ENCODE measurements at regions not wholly inside any gene's neighbourhood (a gene's known extent, or its start where the extent isn't known, plus 50 kb on each side); places are given as distances from the start of the nearest gene placed in this dataset.

DNA sequence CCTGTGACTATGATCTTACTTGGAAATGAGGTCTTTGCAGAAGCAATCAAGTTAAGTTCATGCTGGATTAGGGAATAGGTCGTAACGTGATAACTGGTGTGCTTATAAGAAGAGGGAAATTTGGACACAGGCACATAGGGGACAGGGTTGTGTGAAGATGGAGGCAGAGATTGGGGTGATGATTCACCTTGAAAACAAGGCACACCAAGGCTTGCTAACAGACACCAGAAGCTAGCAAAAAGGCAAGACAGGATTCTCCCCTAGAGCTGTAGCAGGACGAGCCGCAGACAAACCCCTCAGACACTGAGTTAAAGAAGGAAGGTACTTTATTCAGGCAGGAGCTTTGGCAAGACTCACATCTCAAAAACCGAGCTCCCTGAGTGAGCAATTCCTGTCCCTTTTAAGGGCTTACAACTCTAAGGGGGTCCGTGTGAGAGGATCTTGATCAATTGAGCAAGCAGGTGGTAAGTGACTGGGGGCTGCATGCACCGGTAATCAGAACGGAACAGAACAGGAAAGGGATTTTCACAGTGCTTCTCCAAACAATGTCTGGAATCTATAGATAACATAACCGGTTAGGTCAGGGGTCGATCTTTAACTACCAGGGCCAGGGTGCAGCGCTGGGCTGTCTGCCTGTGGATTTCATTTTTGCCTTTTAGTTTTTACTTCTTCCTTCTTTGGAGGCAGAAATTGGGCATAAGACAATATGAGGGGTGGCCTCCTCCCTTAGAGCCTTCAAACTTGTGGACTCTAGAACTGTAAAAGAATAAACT lies 57.5 kb upstream of the S1PR3 start:
- H3K4me3 ChIP-seq (ENCODE audit: low read depth, low read length) = no peak overlapping the region
- TF ChIP-seq, protein P1, sequence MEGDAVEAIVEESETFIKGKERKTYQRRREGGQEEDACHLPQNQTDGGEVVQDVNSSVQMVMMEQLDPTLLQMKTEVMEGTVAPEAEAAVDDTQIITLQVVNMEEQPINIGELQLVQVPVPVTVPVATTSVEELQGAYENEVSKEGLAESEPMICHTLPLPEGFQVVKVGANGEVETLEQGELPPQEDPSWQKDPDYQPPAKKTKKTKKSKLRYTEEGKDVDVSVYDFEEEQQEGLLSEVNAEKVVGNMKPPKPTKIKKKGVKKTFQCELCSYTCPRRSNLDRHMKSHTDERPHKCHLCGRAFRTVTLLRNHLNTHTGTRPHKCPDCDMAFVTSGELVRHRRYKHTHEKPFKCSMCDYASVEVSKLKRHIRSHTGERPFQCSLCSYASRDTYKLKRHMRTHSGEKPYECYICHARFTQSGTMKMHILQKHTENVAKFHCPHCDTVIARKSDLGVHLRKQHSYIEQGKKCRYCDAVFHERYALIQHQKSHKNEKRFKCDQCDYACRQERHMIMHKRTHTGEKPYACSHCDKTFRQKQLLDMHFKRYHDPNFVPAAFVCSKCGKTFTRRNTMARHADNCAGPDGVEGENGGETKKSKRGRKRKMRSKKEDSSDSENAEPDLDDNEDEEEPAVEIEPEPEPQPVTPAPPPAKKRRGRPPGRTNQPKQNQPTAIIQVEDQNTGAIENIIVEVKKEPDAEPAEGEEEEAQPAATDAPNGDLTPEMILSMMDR (IDR thresholded peaks at IDR 0.05; ENCODE audit: insufficient read depth, low read depth, low read length, missing control alignments) = no peak
- no peak for DNase-seq (ENCODE audit: low read depth)

DNA sequence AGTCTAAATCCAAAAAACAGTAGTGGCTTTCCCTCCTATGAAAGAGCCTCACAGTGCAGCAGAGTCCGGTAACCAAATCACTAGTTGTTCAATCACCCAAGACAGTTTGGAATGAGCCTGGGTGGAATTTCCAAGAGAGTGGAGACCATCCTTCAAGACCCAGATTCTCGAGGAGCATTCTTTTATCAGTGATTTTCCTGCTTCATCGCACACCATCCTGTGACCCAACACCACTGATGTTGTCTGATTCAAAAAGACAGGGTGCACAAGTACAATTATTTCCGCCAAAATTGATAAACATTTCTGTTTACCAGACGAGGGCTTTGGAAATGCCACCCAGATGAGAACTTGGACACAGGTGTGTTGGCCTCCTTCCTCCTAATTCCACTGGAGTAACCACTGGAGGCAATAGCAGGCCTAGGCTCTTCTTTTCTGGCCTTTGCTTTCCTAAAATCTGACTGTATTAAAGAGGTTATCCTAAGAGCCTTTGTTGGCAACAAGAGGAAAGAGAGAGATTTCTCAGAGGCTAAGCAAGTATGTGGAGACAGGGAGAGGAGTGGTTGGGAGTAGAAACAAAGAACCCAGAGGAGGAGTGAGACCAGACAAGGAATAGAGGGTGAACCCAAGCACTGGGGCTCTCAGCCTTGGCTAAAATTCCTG lies 56.3 kb upstream of the S1PR3 start:
- TF ChIP-seq, protein P1 (IDR thresholded peaks at IDR 0.05; ENCODE audit: insufficient read depth, low read depth, low read length, missing control alignments) = no peak
- no peak overlapping the region for H3K4me3 ChIP-seq (ENCODE audit: low read depth, low read length)
- DNase-seq (ENCODE audit: low read depth) = no peak

DNA sequence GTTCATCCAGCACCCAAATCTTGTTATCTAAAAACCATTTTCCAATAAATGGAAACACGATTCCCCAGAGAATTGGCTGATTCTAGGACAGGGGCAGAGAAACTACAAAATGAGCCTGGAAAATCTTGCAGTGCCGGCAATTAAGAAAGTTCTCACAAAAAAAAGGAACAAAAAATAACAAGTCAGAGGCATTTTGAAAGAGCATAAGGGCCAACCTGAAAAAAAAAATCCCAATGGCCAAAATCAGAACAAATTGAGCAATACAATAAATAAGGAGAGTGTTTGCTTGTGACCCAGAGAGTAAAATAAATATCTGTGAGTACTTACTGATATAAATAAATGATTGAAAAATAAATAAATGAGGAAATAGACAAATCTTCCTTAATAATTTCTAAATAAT lies 55.1 kb upstream of the S1PR3 start:
- no peak for DNase-seq (ENCODE audit: low read depth)
- TF ChIP-seq, protein P1 (IDR thresholded peaks at IDR 0.05; ENCODE audit: insufficient read depth, low read depth, low read length, missing control alignments) = no peak
- H3K4me3 ChIP-seq (ENCODE audit: low read depth, low read length) = no peak overlapping the region

DNA sequence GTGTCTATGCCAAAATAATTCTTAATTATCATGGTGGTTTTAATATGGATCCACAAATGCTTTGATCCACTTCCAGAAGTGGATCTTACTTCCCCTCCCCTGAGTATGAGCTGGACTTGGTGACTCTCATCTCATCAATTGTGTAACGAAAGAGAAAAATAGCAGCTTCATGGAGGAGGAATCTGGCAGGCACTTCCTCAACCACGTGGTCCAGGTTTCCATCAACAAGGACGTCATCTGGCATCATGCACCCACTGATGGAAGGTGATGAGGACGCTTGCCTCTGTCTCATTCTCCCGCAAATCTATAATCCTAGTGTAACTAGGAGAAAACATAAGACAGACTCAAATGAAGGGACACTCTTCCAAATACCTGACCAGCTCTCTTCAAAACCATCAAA lies 54.6 kb upstream of the S1PR3 start:
- TF ChIP-seq, protein P1 (IDR thresholded peaks at IDR 0.05; ENCODE audit: insufficient read depth, low read depth, low read length, missing control alignments) = no peak
- no peak overlapping the region for H3K4me3 ChIP-seq (ENCODE audit: low read depth, low read length)
- DNase-seq (ENCODE audit: low read depth) = no peak

DNA sequence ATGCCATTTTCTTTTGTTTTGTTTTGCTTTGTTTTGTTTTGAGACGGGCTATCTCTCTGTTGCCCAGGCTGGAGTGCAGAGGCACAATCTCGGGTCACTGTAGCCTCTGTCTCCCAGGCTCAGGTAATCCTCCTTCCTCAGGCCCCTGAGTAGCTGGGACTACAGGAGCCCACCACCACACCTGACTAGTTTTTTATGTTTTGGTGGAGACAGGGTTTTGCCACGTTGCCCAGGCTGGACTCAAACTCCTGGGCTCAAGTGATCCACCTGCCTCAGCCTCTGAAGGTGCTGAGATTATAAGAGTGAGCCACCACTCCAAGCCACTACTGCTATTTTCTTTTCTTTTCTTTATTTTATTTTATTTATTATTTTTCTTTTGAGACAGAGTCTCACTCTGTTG lies 54.0 kb upstream of the S1PR3 start:
- TF ChIP-seq, protein P1 (IDR thresholded peaks at IDR 0.05; ENCODE audit: insufficient read depth, low read depth, low read length, missing control alignments) = no peak
- H3K4me3 ChIP-seq (ENCODE audit: low read depth, low read length) = no peak overlapping the region
- no peak for DNase-seq (ENCODE audit: low read depth)

DNA sequence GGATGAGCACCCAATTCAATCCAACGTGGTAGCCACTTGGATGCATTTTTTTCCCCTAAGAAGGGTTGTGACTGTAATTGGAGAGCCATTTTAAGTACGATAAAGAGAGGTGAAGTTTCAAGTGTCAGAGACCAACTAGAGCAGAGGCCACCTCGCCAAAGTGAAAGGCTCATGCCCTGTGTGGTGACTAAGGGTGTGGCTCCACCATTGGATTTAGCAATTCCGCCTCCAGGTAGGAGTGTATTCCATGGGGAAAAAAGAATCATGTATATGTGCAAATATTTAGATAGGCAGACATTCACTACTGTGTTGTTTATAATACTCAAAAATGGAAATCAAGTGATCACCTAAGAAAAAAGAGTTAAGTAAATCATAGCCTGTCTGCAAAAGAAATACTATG lies 53.1 kb upstream of the S1PR3 start:
- TF ChIP-seq, protein P1 (IDR thresholded peaks at IDR 0.05; ENCODE audit: insufficient read depth, low read depth, low read length, missing control alignments) = no peak
- no peak overlapping the region for H3K4me3 ChIP-seq (ENCODE audit: low read depth, low read length)
- DNase-seq (ENCODE audit: low read depth) = no peak

Measured in GM12865 (cell line).